HG03097 (cell line): ENCODE measurements at regions not wholly inside any gene's neighbourhood (a gene's known extent, or its start where the extent isn't known, plus 50 kb on each side); places are given as distances from the start of the nearest gene placed in this dataset.
"Not testable (repeated sequence)": the region's sequence is repeated elsewhere in the genome, so short reads cannot be mapped to it uniquely, and the experiment has no call there.

Source experiments
- ATAC-seq: cut with Tn5 transposase; IDR thresholded peaks from one replicate; pipeline ENCODE4 v1.9.1; 2021; ENCODE audit not compliant: unreplicated experiment, low FRiP score

- no peak for ATAC-seq
Observed at GRCh38 chr7:24428676-24429075, 144.6 kb upstream of the PALS2 start.

- ATAC-seq = no peak
Observed at GRCh38 chr7:24432677-24433076, 140.6 kb upstream of the PALS2 start.

- ATAC-seq = no peak
Observed at GRCh38 chr7:24434972-24435371, 138.3 kb upstream of the PALS2 start.

- no peak for ATAC-seq
Observed at GRCh38 chr7:24436131-24436920, 136.9 kb upstream of the PALS2 start.

GRCh38 chr7:24438232-24438631, 135.0 kb upstream of the PALS2 start:
- no peak for ATAC-seq

GRCh38 chr7:24439104-24439503, 134.1 kb upstream of the PALS2 start:
- ATAC-seq = not testable (repeated sequence)

GRCh38 chr7:24440892-24441291, 132.4 kb upstream of the PALS2 start:
- no peak for ATAC-seq

GRCh38 chr7:24441314-24442027, 131.8 kb upstream of the PALS2 start:
- ATAC-seq = peak; percentile 55

- ATAC-seq = no peak
Observed at GRCh38 chr7:24442170-24442777, 131.0 kb upstream of the PALS2 start.

- ATAC-seq = no peak
Observed at GRCh38 chr7:24444666-24445440, 128.4 kb upstream of the PALS2 start.

- ATAC-seq = no peak
Observed at GRCh38 chr7:24448038-24448437, 125.2 kb upstream of the PALS2 start.

GRCh38 chr7:24449416-24449815, 123.8 kb upstream of the PALS2 start:
- not testable (repeated sequence) for ATAC-seq

GRCh38 chr7:24455813-24456525, 117.3 kb upstream of the PALS2 start:
- ATAC-seq = peak; percentile 56

- ATAC-seq = peak; percentile 69
Observed at GRCh38 chr7:24456526-24457218, 116.6 kb upstream of the PALS2 start.

GRCh38 chr7:24457219-24457558, 116.1 kb upstream of the PALS2 start:
- no peak for ATAC-seq

GRCh38 chr7:24462117-24462516, 111.1 kb upstream of the PALS2 start:
- ATAC-seq = no peak

- ATAC-seq = no peak
Observed at GRCh38 chr7:24462984-24463383, 110.3 kb upstream of the PALS2 start.

- no peak for ATAC-seq
Observed at GRCh38 chr7:24463474-24463873, 109.8 kb upstream of the PALS2 start.

- ATAC-seq = no peak
Observed at GRCh38 chr7:24464861-24465260, 108.4 kb upstream of the PALS2 start.
